HL-60 (cell line): ENCODE measurements at regions not wholly inside any gene's neighbourhood (a gene's known extent, or its start where the extent isn't known, plus 50 kb on each side); places are given as distances from the start of the nearest gene placed in this dataset.

Experiments used
- DNase-seq, 2 experiments: peaks; one replicate each; pipeline ENCODE4 v3.0.0-alpha.2; 2010 to 2020; ENCODE audit warnings: low read depth in 1 of 2, low spot score in 1 of 2
- H3K27ac ChIP-seq: fragments of 250-450 bp; sonication (Bioruptor Pico); replicated peaks from 2 replicates; pipeline ENCODE4 v1.5.1; 2020; ENCODE audit warnings: mild to moderate bottlenecking, moderate library complexity
- H3K27me3 ChIP-seq: fragments of 250-450 bp; sonication (Bioruptor Pico); 2 replicates; pipeline ENCODE4 v1.5.1; 2021; ENCODE audit warnings: mild to moderate bottlenecking, moderate library complexity; ENCODE audit not compliant: insufficient read depth, poor library complexity, severe bottlenecking
- H3K4me3 ChIP-seq: replicated peaks from 2 replicates; pipeline ENCODE4 v1.5.1; 2011; ENCODE audit warnings: mild to moderate bottlenecking, control low read depth, low read length; ENCODE audit not compliant: insufficient read depth
- CTCF ChIP-seq: IDR thresholded peaks from one replicate; pipeline ENCODE4 v1.5.1; 2011; ENCODE audit warnings: low read length, control low read depth, inconsistent platforms; ENCODE audit not compliant: insufficient read depth
- GABPA ChIP-seq: IDR thresholded peaks from 2 replicates; pipeline ENCODE4 v1.6.1; 2012; ENCODE audit warnings: low read depth
- POLR2AphosphoS5 ChIP-seq: IDR thresholded peaks from 2 replicates; pipeline ENCODE4 v1.6.1; 2012; ENCODE audit warnings: low read depth
- REST ChIP-seq: IDR thresholded peaks from 2 replicates; pipeline ENCODE4 v1.6.1; 2012; ENCODE audit warnings: low read depth; ENCODE audit not compliant: insufficient replicate concordance
- SPI1 ChIP-seq: IDR thresholded peaks from 2 replicates; pipeline ENCODE4 v1.6.1; 2012; ENCODE audit warnings: low read depth, mild to moderate bottlenecking, borderline replicate concordance

GRCh38 chr18:59062643-59063006 is 77.1 kb upstream of the SEC11C start:
- Histone ChIP-seq H3K27me3 (peaks cover 9% of the 10 kb centered on the region), H3K27ac (no peak overlapping the region), H3K4me3 (no peak overlapping the region)
- no peak for DNase-seq
- TF ChIP-seq CTCF (no peak), SPI1 (no peak), REST (no peak), POLR2AphosphoS5 (no peak), GABPA (no peak)

- no peak for DNase-seq
- Histone ChIP-seq H3K27me3 (peaks cover 9% of the 10 kb centered on the region), H3K27ac (no peak overlapping the region), H3K4me3 (no peak overlapping the region)
- no peak for TF ChIP-seq POLR2AphosphoS5
Observed at GRCh38 chr18:59063300-59063906, 76.3 kb upstream of the SEC11C start.

- TF ChIP-seq GABPA (no peak), SPI1 (no peak), CTCF (no peak), REST (no peak), POLR2AphosphoS5 (no peak)
- no peak overlapping the region for H3K27ac ChIP-seq
Observed at GRCh38 chr18:59063912-59064311, 75.8 kb upstream of the SEC11C start.

GRCh38 chr18:59065684-59066083 is 74.0 kb upstream of the SEC11C start:
- no peak for DNase-seq
- Histone ChIP-seq H3K27ac (no peak overlapping the region), H3K27me3 (peaks cover 5% of the 10 kb centered on the region), H3K4me3 (no peak overlapping the region)
- TF ChIP-seq REST (no peak), SPI1 (no peak), GABPA (no peak), POLR2AphosphoS5 (no peak), CTCF (no peak)

More at GRCh38 chr18:59063912-59064311, 75.8 kb upstream of the SEC11C start:
- Histone ChIP-seq H3K4me3 (no peak overlapping the region), H3K27me3 (peaks cover 9% of the 10 kb centered on the region)
- DNase-seq = no peak
